Jurkat, Clone E6-1 (cell line): ENCODE measurements at regions not wholly inside any gene's neighbourhood (a gene's known extent, or its start where the extent isn't known, plus 50 kb on each side); places are given as distances from the start of the nearest gene placed in this dataset.
"Not testable (repeated sequence)": the region's sequence is repeated elsewhere in the genome, so short reads cannot be mapped to it uniquely, and the experiment has no call there.

Experiments used
- DNase-seq: peaks from one replicate; pipeline ENCODE4 v3.0.0-alpha.2; 2011; ENCODE audit warnings: low read depth, low spot score
- H3K4me3 ChIP-seq: 2 replicates; pipeline ENCODE4 v1.5.1; 2011; ENCODE audit warnings: mild to moderate bottlenecking, low read length, control low read depth, moderate library complexity

- H3K4me3 ChIP-seq: no peak overlapping the region
- DNase-seq: no peak
Measured at GRCh38 chr4:187685247-187685646, 310.3 kb upstream of the ZFP42 start.

- no peak for DNase-seq
- no peak overlapping the region for H3K4me3 ChIP-seq
Measured at GRCh38 chr4:187687697-187688096, 307.9 kb upstream of the ZFP42 start.

GRCh38 chr4:187692626-187693025 lies 302.9 kb upstream of the ZFP42 start:
- no peak overlapping the region for H3K4me3 ChIP-seq
- no peak for DNase-seq

GRCh38 chr4:187695531-187695930 lies 300.0 kb upstream of the ZFP42 start:
- not testable (repeated sequence) for H3K4me3 ChIP-seq, DNase-seq

- no peak overlapping the region for H3K4me3 ChIP-seq
- DNase-seq: no peak
Measured at GRCh38 chr4:187711586-187711985, 284.0 kb upstream of the ZFP42 start.

GRCh38 chr4:187714957-187715356 lies 280.6 kb upstream of the ZFP42 start:
- DNase-seq: no peak

GRCh38 chr4:187715466-187715865 lies 280.1 kb upstream of the ZFP42 start:
- no peak for DNase-seq
- no peak overlapping the region for H3K4me3 ChIP-seq

More at GRCh38 chr4:187714957-187715356, 280.6 kb upstream of the ZFP42 start:
- no peak overlapping the region for H3K4me3 ChIP-seq

- no peak overlapping the region for H3K4me3 ChIP-seq
- DNase-seq: no peak
Measured at GRCh38 chr4:187724456-187724855, 271.1 kb upstream of the ZFP42 start.

- no peak overlapping the region for H3K4me3 ChIP-seq
- no peak for DNase-seq
Measured at GRCh38 chr4:187726485-187726884, 269.1 kb upstream of the ZFP42 start.

- no peak overlapping the region for H3K4me3 ChIP-seq
- DNase-seq: no peak
Measured at GRCh38 chr4:187732524-187732923, 263.0 kb upstream of the ZFP42 start.

GRCh38 chr4:187739771-187740170 lies 255.8 kb upstream of the ZFP42 start:
- no peak overlapping the region for H3K4me3 ChIP-seq
- peak; percentile 5 for DNase-seq

GRCh38 chr4:187744911-187745310 lies 250.7 kb upstream of the ZFP42 start:
- DNase-seq: no peak
- no peak overlapping the region for H3K4me3 ChIP-seq

- DNase-seq, H3K4me3 ChIP-seq: not testable (repeated sequence)
Measured at GRCh38 chr4:187750652-187751051, 244.9 kb upstream of the ZFP42 start.

- no peak for DNase-seq
- no peak overlapping the region for H3K4me3 ChIP-seq
Measured at GRCh38 chr4:187767158-187767557, 228.4 kb upstream of the ZFP42 start.

- DNase-seq: no peak
- H3K4me3 ChIP-seq: no peak overlapping the region
Measured at GRCh38 chr4:187767687-187768086, 227.9 kb upstream of the ZFP42 start.

- DNase-seq: no peak
- H3K4me3 ChIP-seq: no peak overlapping the region
Measured at GRCh38 chr4:187770345-187770744, 225.2 kb upstream of the ZFP42 start.

GRCh38 chr4:187777954-187778353 lies 217.6 kb upstream of the ZFP42 start:
- DNase-seq: no peak

GRCh38 chr4:187780070-187780469 lies 215.5 kb upstream of the ZFP42 start:
- no peak overlapping the region for H3K4me3 ChIP-seq
- no peak for DNase-seq

More at GRCh38 chr4:187777954-187778353, 217.6 kb upstream of the ZFP42 start:
- no peak overlapping the region for H3K4me3 ChIP-seq

GRCh38 chr4:187782286-187782824 lies 213.2 kb upstream of the ZFP42 start:
- no peak overlapping the region for H3K4me3 ChIP-seq
- no peak for DNase-seq

GRCh38 chr4:187786190-187786589 lies 209.4 kb upstream of the ZFP42 start:
- no peak overlapping the region for H3K4me3 ChIP-seq
- no peak for DNase-seq

GRCh38 chr4:187789078-187789477 lies 206.5 kb upstream of the ZFP42 start:
- H3K4me3 ChIP-seq: no peak overlapping the region
- no peak for DNase-seq

GRCh38 chr4:187795737-187796136 lies 199.8 kb upstream of the ZFP42 start:
- H3K4me3 ChIP-seq: no peak overlapping the region

More at GRCh38 chr4:187795737-187796136, 199.8 kb upstream of the ZFP42 start:
- no peak for DNase-seq
